ENCODE measurements at regions not wholly inside any gene's neighbourhood (a gene's known extent, or its start where the extent isn't known, plus 50 kb on each side); places are given as distances from the start of the nearest gene placed in this dataset.
A peak's percentile ranks its signal among the peaks of the same experiment; 100 is the strongest.
"Not testable (repeated sequence)": the region's sequence is repeated elsewhere in the genome, so short reads cannot be mapped to it uniquely, and the experiment has no call there.

DNA sequence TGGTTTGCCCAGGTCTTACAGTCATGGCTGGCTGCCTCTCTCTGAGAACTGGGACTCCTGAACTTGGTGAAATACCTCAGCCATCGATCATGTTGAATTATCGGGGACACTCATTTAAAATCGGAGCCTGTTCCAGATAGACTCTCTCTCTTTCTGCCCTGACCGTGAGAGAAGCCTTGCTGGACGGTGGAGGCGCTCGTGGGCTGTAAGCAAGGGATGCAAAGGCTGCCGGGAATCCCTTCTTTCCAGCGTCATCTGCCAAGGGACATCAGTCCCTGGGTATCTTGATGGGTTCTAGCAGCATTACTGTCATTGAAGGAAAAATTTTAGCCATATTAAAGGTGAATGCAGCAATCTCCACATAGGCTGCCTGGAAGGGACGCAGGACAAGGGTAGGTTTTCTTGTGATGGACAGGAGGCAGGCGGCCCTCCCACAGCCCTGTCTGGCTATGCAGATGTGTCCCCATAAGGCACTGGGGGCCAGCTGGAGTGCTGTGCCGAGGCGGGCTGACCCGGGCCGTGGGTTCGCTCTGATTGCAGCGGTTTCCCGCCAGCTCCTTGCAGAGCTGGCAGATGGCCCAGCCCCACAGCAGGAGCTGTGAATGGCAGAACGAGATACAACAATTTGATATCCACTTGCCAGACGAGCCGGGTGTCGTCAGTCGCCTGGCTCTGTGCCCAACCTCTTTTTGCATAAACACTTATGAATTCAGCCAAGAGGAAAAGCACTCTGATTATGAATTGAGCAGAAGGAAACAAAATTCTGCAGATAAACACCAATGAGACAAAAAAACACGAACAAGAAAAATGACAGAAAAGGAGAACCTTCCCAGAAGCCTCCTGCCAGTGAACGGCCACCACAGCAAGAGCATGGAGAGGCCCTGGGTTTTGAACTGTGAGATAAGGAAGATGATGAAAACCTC lies 151.9 kb upstream of the ALDH3B2 start:
- H3K4me3 ChIP-seq (ENCODE audit: low read depth, low read length), result peak overlapping the region; percentile 17
- peak; percentile 67 for DNase-seq (ENCODE audit: low read depth)
- peak; percentile 32 for TF ChIP-seq CTCF (IDR thresholded peaks at IDR 0.05; ENCODE audit: insufficient read depth, low read length)

- not testable (repeated sequence) for DNase-seq (ENCODE audit: low read depth); H3K4me3 ChIP-seq (ENCODE audit: low read depth, low read length)
Observed at GRCh38 chr11:67824861-67825260, 150.4 kb upstream of the ALDH3B2 start.

GRCh38 chr11:67820081-67820480 lies 145.7 kb upstream of the ALDH3B2 start:
- no peak for DNase-seq (ENCODE audit: low read depth)
- H3K4me3 ChIP-seq (ENCODE audit: low read depth, low read length), result no peak overlapping the region
- TF ChIP-seq CTCF (IDR thresholded peaks at IDR 0.05; ENCODE audit: insufficient read depth, low read length), result no peak

DNA sequence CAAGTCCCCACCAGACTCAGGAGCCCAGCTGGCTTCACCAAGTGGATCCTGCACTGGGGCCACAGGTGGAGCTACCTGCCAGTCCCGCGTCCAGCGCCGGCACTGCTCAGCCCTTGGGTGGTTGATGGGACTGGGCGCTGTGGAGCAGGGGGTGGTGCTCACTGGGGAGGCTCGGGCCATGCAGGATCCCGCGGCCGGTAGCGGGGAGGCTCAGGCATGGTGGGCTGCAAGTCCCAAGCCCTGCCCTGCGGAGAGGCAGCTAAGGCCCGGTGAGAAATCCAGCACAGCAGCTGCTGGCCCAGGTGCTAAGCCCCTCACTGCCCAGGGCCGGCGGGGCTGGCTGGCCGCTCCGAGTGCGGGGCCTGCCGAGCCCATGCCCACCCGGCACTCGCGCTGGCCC lies 143.1 kb upstream of the ALDH3B2 start:
- not testable (repeated sequence) for DNase-seq (ENCODE audit: low read depth); H3K4me3 ChIP-seq (ENCODE audit: low read depth, low read length)

- H3K4me3 ChIP-seq (ENCODE audit: low read depth, low read length); DNase-seq (ENCODE audit: low read depth): not testable (repeated sequence)
Observed at GRCh38 chr11:67809301-67809700, 134.9 kb upstream of the ALDH3B2 start.

GRCh38 chr11:67807896-67808295 lies 133.5 kb upstream of the ALDH3B2 start:
- not testable (repeated sequence) for DNase-seq (ENCODE audit: low read depth); H3K4me3 ChIP-seq (ENCODE audit: low read depth, low read length)

- not testable (repeated sequence) for DNase-seq (ENCODE audit: low read depth); H3K4me3 ChIP-seq (ENCODE audit: low read depth, low read length)
Observed at GRCh38 chr11:67806728-67807235, 132.4 kb upstream of the ALDH3B2 start.

- peak overlapping the region; percentile 66 for H3K4me3 ChIP-seq (ENCODE audit: low read depth, low read length)
- not testable (repeated sequence) for DNase-seq (ENCODE audit: low read depth)
Observed at GRCh38 chr11:67806183-67806582, 131.8 kb upstream of the ALDH3B2 start.

- peak; percentile 97 for DNase-seq (ENCODE audit: low read depth)
- H3K4me3 ChIP-seq (ENCODE audit: low read depth, low read length), result peak overlapping the region; percentile 74
Observed at GRCh38 chr11:67805253-67806126, 131.1 kb upstream of the ALDH3B2 start.

- peak overlapping the region; percentile 74 for H3K4me3 ChIP-seq (ENCODE audit: low read depth, low read length)
- DNase-seq (ENCODE audit: low read depth), result peak; percentile 46
Observed at GRCh38 chr11:67804435-67805252, 130.2 kb upstream of the ALDH3B2 start.

GRCh38 chr11:67803519-67803918 lies 129.1 kb upstream of the ALDH3B2 start:
- not testable (repeated sequence) for H3K4me3 ChIP-seq (ENCODE audit: low read depth, low read length); DNase-seq (ENCODE audit: low read depth)

GRCh38 chr11:67803055-67803454 lies 128.6 kb upstream of the ALDH3B2 start:
- DNase-seq (ENCODE audit: low read depth); H3K4me3 ChIP-seq (ENCODE audit: low read depth, low read length): not testable (repeated sequence)

- H3K4me3 ChIP-seq (ENCODE audit: low read depth, low read length); DNase-seq (ENCODE audit: low read depth): not testable (repeated sequence)
Observed at GRCh38 chr11:67802623-67803022, 128.2 kb upstream of the ALDH3B2 start.

GRCh38 chr11:67801397-67801796 lies 127.0 kb upstream of the ALDH3B2 start:
- not testable (repeated sequence) for H3K4me3 ChIP-seq (ENCODE audit: low read depth, low read length); DNase-seq (ENCODE audit: low read depth)

GRCh38 chr11:67800591-67800990 lies 126.2 kb upstream of the ALDH3B2 start:
- not testable (repeated sequence) for H3K4me3 ChIP-seq (ENCODE audit: low read depth, low read length); DNase-seq (ENCODE audit: low read depth)

Measured in fibroblast of the aortic adventitia (primary cell).